Mesodermal cell (in vitro differentiated cells): ENCODE measurements at regions not wholly inside any gene's neighbourhood (a gene's known extent, or its start where the extent isn't known, plus 50 kb on each side); places are given as distances from the start of the nearest gene placed in this dataset.

ENCODE experiments used
- H3K27ac ChIP-seq: 2 replicates; pipeline ENCODE4 v1.7.0; 2013; ENCODE audit warnings: mild to moderate bottlenecking, low read depth, low read length, moderate library complexity; ENCODE audit not compliant: severe bottlenecking
- H3K36me3 ChIP-seq: 2 replicates; pipeline ENCODE4 v1.7.1; 2013; ENCODE audit warnings: mild to moderate bottlenecking, low read length, moderate library complexity; ENCODE audit not compliant: control insufficient read depth, insufficient read depth
- H3K4me1 ChIP-seq: one replicate; pipeline ENCODE4 v1.7.1; 2013; ENCODE audit warnings: mild to moderate bottlenecking, low read length; ENCODE audit not compliant: insufficient read depth, control insufficient read depth, poor library complexity, severe bottlenecking
- H3K4me3 ChIP-seq: 2 replicates; pipeline ENCODE4 v1.7.0; 2013; ENCODE audit warnings: low read length, control low read depth, mild to moderate bottlenecking; ENCODE audit not compliant: insufficient read depth, poor library complexity, severe bottlenecking; ENCODE audit errors: extremely low read depth
- H3K9me3 ChIP-seq: 2 replicates; pipeline ENCODE4 v1.7.1; 2013; ENCODE audit warnings: mild to moderate bottlenecking, low read length, moderate library complexity; ENCODE audit not compliant: control insufficient read depth
- WGBS, 2 experiments: methylation state at CpG; one replicate each; pipeline ENCODE4 v1.1.5; 2013; ENCODE audit warnings: missing lambda C conversion rate in 2 of 2; ENCODE audit not compliant: insufficient coverage in 2 of 2; 5-methylcytosine and 5-hydroxymethylcytosine counted together

DNA sequence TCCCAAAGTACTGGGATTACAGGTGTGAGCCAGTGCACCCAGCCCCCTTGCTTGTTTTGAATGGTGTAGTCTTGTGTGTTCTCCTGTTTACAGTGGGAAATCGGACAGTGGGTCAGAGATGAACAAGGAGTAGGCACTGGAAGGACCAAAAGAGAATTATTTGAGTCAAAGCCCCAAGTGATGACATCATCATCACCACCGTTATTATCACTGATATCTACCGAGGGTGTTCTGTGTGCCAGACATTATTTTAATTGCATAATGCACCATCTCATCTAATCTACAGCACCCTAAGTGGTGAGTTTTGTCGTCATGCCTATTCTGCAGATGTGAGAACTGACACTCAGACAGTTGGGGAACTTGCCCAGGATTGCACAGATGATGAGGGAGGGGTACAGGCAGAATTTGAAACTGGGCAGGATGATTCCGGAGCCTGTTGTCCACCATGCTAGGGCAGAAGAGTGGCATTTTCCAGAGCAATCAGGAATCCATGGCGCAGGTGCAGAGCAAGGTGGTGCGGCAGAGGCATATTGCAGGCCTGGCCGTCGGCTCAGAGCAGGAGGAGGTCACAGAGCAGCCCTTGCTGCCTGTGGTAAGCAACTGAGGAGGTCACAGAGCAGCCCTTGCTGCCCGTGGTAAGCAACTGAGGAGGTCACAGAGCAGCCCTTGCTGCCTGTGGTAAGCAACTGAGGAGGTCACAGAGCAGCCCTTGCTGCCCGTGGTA is 137.0 kb upstream of the HDAC4 start:
- Histone ChIP-seq H3K4me1 (no peaks in the 10 kb centered on the region), H3K9me3 (no peaks in the 10 kb centered on the region), H3K4me3 (no peak overlapping the region), H3K27ac (no peak overlapping the region), H3K36me3 (no peaks in the 10 kb centered on the region)
- 86 to 95% methylated on average over 6 to 8 of the region's 11 CpGs for WGBS, 2 experiments

DNA sequence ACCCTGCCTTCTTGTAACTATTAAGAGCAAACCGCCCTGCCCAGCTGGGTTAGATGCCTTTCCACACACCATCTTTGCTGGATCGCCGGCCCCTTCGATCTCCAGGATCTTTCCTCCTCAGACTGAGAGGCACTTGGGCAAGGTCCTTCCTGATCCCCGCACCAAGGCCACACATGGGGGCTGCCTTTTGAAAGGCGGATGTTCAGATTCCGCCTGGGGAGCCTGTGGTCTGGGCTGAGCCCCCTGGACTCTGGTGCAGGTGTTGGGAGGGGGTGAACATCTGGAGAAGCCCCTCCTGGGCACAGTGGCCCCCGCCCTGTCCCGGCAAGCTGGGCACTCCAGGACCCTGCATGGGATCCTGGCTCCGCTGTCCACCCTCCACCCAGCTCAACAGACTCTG is 135.4 kb upstream of the HDAC4 start:
- H3K9me3 ChIP-seq, result no peaks in the 10 kb centered on the region
- H3K4me1 ChIP-seq, result no peaks in the 10 kb centered on the region
- no peak overlapping the region for H3K27ac ChIP-seq
- H3K4me3 ChIP-seq, result no peak overlapping the region
- 92 to 94% methylated on average over 6 to 7 of the region's 10 CpGs for WGBS, 2 experiments
- no peaks in the 10 kb centered on the region for H3K36me3 ChIP-seq

DNA sequence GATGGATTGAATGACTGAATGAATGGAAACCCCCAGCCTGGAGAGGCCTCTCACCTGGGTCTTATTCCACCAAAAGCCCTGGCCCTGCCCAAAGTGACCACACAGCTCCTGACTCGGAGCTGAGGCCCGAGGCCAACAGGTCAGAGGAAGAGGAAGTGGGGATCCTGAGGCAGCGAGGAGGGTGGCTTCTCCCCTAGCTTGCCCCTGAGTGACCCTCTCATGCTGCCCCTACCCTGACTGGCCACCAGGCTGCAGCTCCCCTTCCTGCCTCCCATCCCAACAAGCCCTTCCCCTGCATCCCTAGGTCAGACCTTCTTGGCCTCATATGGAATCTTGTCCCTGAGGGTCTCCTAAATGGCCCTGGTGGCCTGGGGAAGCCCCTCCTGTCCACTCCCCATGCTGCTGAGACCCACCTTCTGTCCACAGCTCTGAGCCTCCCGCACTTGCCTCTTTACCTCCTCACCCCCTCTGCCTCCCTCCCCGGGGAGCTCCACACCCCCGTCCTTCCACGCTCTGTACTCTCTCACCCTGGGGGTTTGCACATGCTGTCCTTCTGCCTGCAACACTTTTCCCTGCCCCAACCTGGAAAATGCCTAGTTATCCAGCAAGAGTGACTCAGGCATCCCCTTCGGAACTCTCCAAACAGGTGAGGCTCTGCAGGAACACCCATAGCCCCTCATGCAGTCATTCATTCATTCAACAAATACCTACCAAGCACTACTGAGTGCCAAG is 134.8 kb upstream of the HDAC4 start:
- Histone ChIP-seq H3K9me3 (no peaks in the 10 kb centered on the region), H3K27ac (no peak overlapping the region), H3K36me3 (no peaks in the 10 kb centered on the region), H3K4me3 (no peak overlapping the region), H3K4me1 (no peaks in the 10 kb centered on the region)
- WGBS, 2 experiments, result 87 to 92% methylated on average over 5 to 8 of the region's 8 CpGs

DNA sequence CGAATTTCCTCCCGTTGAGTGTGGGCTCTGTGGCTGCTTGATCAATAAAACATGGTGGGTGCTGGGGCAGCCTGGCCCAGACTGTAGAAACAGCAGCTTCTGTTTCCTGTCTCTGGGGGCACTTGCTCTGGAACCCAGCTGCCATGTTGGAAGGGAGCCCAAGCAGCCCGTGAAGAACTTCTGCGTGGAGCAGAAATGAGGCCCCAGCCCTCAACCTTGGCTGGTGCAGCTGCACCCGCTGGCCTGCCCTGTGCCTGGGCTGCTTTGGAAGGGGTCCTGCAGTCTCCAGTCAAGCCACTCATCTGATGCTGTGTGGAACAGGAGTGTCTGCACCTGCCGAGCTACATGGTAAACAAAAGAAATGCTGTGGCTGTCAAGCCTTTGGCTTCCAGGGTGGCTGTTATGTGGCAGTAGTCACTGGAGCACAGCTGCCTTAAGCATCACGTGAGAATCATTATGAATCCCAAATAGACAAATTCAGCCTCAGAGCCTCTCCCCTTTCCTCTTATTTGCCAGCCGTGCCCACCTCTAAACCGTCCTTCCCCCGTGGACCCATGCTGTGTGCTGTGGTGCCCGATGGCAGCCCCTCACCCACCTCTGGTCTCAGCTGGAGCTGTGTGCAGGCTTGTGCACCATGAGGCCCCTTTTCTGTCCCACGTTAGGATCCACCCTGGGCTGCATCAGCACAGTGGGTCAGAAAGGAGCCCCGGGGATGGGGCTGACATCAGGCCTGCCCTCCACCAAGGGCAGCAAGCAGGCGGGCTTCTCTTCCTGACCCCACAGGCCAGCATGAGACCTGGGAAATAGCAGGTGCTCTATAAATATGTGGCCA is 134.0 kb upstream of the HDAC4 start:
- Histone ChIP-seq H3K4me3 (no peak overlapping the region), H3K27ac (no peak overlapping the region), H3K4me1 (no peaks in the 10 kb centered on the region), H3K9me3 (no peaks in the 10 kb centered on the region), H3K36me3 (no peaks in the 10 kb centered on the region)
- 86 to 87% methylated on average over 13 to 14 of the region's 14 CpGs for WGBS, 2 experiments

DNA sequence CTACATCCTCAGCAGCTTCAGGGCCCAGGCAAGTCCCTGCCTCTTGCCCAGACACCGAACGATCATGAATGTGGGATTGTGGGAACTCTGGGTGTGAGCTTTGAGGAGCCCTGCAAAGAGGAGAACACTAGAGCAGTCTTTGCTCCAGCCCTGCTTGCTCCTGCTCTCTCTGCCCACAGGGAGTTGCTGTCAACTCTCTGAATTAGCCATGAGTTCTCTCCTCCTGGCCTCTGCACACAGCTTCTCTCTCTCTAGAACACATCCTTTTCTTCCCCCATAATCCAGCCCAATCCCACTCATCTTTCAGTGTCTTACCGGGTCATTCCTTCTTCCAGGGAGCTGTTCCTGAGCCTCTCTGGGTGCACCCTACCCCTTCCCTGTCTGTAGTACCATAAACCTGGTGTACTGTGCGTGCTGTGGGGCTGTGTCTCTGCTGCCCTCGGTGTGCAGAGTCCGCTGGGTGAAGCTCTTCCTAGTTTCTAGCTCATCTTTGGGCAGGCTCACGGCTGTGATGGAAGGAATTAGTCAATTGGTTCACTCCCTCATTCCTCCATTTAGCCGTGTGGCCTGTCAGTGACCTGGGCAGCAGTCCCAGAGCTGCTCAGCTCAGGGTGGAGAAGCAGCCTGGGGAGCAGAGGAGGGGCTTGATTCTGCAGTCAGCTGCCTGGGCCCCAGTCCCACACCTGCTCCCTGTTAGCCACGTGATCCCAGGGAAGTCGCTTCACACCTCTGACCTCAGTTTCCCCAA is 132.9 kb upstream of the HDAC4 start:
- WGBS, 2 experiments, result 91 to 92% methylated on average over 5 to 6 of the region's 10 CpGs

DNA sequence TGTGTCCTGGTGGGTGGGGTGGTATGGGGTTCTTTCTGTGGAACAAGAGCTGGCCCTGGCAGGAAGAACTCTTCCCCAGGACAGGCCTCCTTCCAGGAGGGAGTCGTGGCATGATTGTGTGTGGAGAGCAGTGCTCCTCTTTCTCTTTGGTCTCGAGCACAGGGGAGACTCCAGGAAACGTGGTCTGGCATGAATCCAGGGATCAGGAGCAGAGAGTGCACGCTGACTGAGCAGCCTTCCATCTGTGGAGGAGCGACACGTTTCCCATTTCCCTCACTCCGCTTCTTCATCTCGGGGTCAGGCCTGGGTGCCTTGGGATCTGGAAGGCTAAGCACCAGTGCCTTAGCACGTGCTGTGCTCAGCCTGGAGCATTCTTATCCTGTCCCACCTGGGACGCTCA is 132.0 kb upstream of the HDAC4 start:
- no peak overlapping the region for H3K4me3 ChIP-seq
- WGBS, 2 experiments, result 84 to 85% methylated on average over 5 to 10 of the region's 10 CpGs

More for the DNA sequence above, 132.9 kb upstream of the HDAC4 start:
- Histone ChIP-seq H3K4me3 (no peak overlapping the region), H3K36me3 (no peaks in the 10 kb centered on the region), H3K4me1 (no peaks in the 10 kb centered on the region), H3K9me3 (no peaks in the 10 kb centered on the region), H3K27ac (no peak overlapping the region)

DNA sequence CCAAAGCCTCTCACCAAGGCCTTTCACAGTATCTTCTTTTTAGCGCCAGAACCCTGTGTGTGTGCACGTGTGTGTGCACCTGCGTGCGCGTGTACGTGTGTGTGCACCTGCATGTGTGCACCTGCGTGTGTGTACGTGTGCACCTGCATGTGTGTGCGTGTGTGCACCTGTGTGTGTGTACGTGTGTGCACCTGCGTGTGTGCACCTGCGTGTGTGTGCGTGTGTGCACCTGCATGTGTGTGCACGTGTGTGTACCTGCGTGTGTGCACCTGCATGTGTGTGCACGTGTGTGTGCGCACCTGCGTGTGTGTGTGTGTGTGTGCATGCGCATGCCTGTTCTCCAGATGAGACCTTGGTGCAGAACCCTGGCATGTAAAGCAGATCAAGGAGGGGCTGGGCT is 131.4 kb upstream of the HDAC4 start:
- Histone ChIP-seq H3K27ac (no peak overlapping the region), H3K36me3 (no peaks in the 10 kb centered on the region), H3K9me3 (no peaks in the 10 kb centered on the region), H3K4me1 (no peaks in the 10 kb centered on the region), H3K4me3 (no peak overlapping the region)
- WGBS, 2 experiments, result 94 to 95% methylated on average over 17 to 18 of the region's 19 CpGs

More for the DNA sequence above, 132.0 kb upstream of the HDAC4 start:
- no peak overlapping the region for H3K27ac ChIP-seq
- no peaks in the 10 kb centered on the region for H3K36me3 ChIP-seq
- no peaks in the 10 kb centered on the region for H3K9me3 ChIP-seq
- no peaks in the 10 kb centered on the region for H3K4me1 ChIP-seq

DNA sequence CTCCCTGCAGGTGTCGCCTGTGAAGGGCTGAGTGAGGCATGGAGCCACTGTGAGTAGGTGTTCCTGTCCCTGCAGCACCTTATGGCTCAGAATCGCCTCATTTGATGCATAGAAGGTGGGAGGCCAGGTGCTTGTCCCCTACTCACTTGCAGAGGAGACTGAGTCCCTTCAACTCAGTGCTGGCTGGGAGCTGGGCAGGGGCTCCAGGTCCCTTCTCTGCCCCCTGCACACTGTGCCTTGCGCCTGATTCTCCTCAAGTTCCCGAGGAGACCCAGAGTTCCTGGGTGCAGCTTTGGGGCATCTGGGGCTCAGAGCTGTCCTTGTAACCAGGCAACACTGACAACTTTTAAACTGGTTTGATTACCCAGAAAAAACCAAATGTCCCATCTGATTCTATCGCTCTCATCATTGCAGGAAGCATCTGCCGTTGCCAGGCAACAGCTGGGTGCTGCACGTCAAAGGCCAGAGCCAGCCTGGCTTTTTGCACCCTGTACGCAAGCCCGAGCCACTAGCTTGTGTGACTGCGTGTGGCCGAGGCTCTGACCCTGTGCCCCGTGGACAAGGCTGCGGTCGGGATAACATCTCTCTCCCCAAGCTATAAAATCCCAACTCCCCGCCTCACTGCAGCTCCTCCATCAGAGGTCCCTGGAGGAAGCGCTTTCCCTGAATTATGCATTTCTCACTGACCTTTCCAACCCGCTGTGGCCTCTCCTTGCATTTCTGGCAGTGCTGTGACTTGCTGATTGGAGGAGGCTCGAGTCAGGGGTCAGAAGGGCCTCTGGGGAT is 130.8 kb upstream of the HDAC4 start:
- H3K27ac ChIP-seq, result no peak overlapping the region
- WGBS, 2 experiments, result 77 to 83% methylated on average over 9 to 18 of the region's 18 CpGs
- H3K4me1 ChIP-seq, result no peaks in the 10 kb centered on the region
- H3K36me3 ChIP-seq, result no peaks in the 10 kb centered on the region
- no peak overlapping the region for H3K4me3 ChIP-seq
- H3K9me3 ChIP-seq, result no peaks in the 10 kb centered on the region

DNA sequence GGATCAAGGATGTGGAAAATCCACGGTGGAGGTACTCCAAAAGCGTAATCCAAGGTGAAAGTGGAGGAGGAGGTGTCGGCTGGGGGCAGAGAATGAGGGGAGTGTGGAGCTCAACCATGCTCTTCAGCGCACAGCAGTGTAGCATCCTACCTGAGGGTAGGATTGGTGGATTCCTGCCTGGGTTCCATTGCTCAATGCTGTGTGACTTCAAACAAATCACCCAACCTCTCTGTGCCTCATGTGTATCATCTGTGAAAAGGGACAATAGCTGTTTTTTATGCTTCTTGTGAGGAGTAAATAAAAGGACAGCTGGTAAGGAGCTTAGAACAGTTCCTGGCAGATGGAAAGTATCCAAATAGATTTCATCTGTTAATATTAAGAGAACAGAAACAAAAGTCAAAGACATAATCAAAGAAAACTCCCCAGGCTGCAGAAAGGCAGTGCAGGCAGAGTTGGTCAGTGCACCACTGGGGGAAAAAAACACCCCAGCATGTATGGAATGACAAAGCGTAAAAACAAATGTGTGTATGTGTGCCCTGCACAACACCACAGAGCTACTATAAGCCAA is 130.0 kb upstream of the HDAC4 start:
- H3K4me3 ChIP-seq, result no peak overlapping the region
- no peaks in the 10 kb centered on the region for H3K36me3 ChIP-seq
- no peaks in the 10 kb centered on the region for H3K4me1 ChIP-seq
- 93 to 94% methylated on average over 3 of the region's 5 CpGs for WGBS, 2 experiments
- no peaks in the 10 kb centered on the region for H3K9me3 ChIP-seq
- no peak overlapping the region for H3K27ac ChIP-seq
